Heart left ventricle (tissue), 13 donors: ENCODE measurements at regions not wholly inside any gene's neighbourhood (a gene's known extent, or its start where the extent isn't known, plus 50 kb on each side); places are given as distances from the start of the nearest gene placed in this dataset.

Source experiments
- POLR2A ChIP-seq, 2 donors: fragments of 450-650 bp; IDR thresholded peaks; one replicate each; pipeline ENCODE4 v1.6.1; 2017; ENCODE audit warnings: antibody characterized with exemption in 2 of 2, mild to moderate bottlenecking in 2 of 2, moderate library complexity in 2 of 2
- TF ChIP-seq, protein P1 (sequence below), 12 donors: fragments of 200-600 bp; sonication (generic) in 4 of 12; IDR thresholded peaks; one replicate each; pipeline versions ENCODE4 v1.5.0 to v1.8.0; 2018 to 2022; ENCODE audit warnings: antibody characterized with exemption in 12 of 12, mild to moderate bottlenecking in 5 of 12
- donor health status: ischemic (EF 13 %, LVEDD 7.1; RV severe dilation, severe dysfunction).
- donor health status: DM: no; HTN: yes; CAD: no.
- donor health status: DM: no; HTN: no; CAD: no.
- donor health status: ischemic (EF 25% LVEDD 6.9; RV normal size, moderate dysfunction).
- donor health status: ischemic (EF 25% LVEDD 5.7; RV mildly dilated, moderate dysfunction).
- donor health status: ischemic (EF 35%, LVEDD 5.7; RV mildly dilated, moderate dysfunction).
- donor health status: nonischemic (EF 11% LVEDD 7.7; RV severe dilation, severe dysfunction).
- donor health status: DM: yes; HTN: yes; CAD: no.
- donor health status: PGD.
- donor health status: ischemic (EF 29% LVEDD 5.4; RV normal size, mild dysfunction).
- donor health status: nonischemic (EF 23%, LVEDD 6.1; RV moderate dilation, normal function).

DNA sequence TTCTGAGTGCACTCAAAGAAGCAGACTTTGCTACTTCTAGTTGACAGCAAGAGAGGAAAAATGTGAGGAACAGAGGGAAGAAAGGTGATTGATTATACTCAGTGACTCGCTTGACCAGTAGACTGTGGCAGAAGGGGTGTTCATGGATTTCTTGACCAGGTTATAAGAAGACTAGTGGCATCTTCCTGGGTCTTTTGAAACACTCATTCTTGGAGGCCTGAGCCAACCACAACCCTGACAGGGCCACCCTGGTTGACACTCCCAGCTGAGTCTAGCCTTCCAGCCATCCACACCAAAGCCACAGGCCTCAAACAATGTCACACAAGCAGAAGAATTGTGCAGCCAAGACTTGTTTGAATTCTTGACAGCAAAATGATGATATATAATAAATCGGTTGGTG is 366.3 kb downstream of the SS18 start:
- TF ChIP-seq, protein P1, sequence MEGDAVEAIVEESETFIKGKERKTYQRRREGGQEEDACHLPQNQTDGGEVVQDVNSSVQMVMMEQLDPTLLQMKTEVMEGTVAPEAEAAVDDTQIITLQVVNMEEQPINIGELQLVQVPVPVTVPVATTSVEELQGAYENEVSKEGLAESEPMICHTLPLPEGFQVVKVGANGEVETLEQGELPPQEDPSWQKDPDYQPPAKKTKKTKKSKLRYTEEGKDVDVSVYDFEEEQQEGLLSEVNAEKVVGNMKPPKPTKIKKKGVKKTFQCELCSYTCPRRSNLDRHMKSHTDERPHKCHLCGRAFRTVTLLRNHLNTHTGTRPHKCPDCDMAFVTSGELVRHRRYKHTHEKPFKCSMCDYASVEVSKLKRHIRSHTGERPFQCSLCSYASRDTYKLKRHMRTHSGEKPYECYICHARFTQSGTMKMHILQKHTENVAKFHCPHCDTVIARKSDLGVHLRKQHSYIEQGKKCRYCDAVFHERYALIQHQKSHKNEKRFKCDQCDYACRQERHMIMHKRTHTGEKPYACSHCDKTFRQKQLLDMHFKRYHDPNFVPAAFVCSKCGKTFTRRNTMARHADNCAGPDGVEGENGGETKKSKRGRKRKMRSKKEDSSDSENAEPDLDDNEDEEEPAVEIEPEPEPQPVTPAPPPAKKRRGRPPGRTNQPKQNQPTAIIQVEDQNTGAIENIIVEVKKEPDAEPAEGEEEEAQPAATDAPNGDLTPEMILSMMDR (IDR thresholded peaks at IDR 0.05): no peak
- TF ChIP-seq POLR2A (IDR thresholded peaks at IDR 0.05): no peak
